ENCODE measurements at regions not wholly inside any gene's neighbourhood (a gene's known extent, or its start where the extent isn't known, plus 50 kb on each side); places are given as distances from the start of the nearest gene placed in this dataset.

GRCh38 chr12:93273834-93274564 lies 103.7 kb upstream of the NUDT4 start:
- Histone ChIP-seq H3K4me1 (no peaks in the 10 kb centered on the region), H3K9me3 (no peaks in the 10 kb centered on the region), H3K27ac (no peak overlapping the region), H3K36me3 (no peaks in the 10 kb centered on the region), H3K27me3 (no peaks in the 10 kb centered on the region), H3K4me3 (no peak overlapping the region)
- no peak for DNase-seq
- TF ChIP-seq POLR2A (IDR thresholded peaks at IDR 0.05) (no peak), CTCF (IDR thresholded peaks at IDR 0.05) (no peak)

GRCh38 chr12:93274937-93275336 lies 102.8 kb upstream of the NUDT4 start:
- H3K27me3 ChIP-seq = no peaks in the 10 kb centered on the region
- no peak overlapping the region for H3K27ac ChIP-seq
- TF ChIP-seq CTCF (IDR thresholded peaks at IDR 0.05) (no peak), POLR2A (IDR thresholded peaks at IDR 0.05) (no peak)
- no peaks in the 10 kb centered on the region for H3K9me3 ChIP-seq
- no peak for DNase-seq
- no peaks in the 10 kb centered on the region for H3K36me3 ChIP-seq
- no peak overlapping the region for H3K4me3 ChIP-seq
- H3K4me1 ChIP-seq = no peaks in the 10 kb centered on the region

- H3K4me1 ChIP-seq = no peaks in the 10 kb centered on the region
- TF ChIP-seq POLR2A (IDR thresholded peaks at IDR 0.05) = no peak
- no peak for TF ChIP-seq CTCF (IDR thresholded peaks at IDR 0.05)
- no peaks in the 10 kb centered on the region for H3K27me3 ChIP-seq
- H3K27ac ChIP-seq = no peak overlapping the region
- H3K9me3 ChIP-seq = no peaks in the 10 kb centered on the region
- H3K36me3 ChIP-seq = no peaks in the 10 kb centered on the region
- H3K4me3 ChIP-seq = no peak overlapping the region
- no peak for DNase-seq
Measured at GRCh38 chr12:93275589-93275988, 102.1 kb upstream of the NUDT4 start.

- no peak overlapping the region for H3K4me3 ChIP-seq
- TF ChIP-seq POLR2A (IDR thresholded peaks at IDR 0.05) (no peak), CTCF (IDR thresholded peaks at IDR 0.05) (no peak)
- no peaks in the 10 kb centered on the region for H3K9me3 ChIP-seq
- DNase-seq = no peak
- no peaks in the 10 kb centered on the region for H3K36me3 ChIP-seq
- H3K4me1 ChIP-seq = no peaks in the 10 kb centered on the region
- no peak overlapping the region for H3K27ac ChIP-seq
- no peaks in the 10 kb centered on the region for H3K27me3 ChIP-seq
Measured at GRCh38 chr12:93279565-93280412, 97.9 kb upstream of the NUDT4 start.

- Histone ChIP-seq H3K4me3 (no peak overlapping the region), H3K4me1 (no peaks in the 10 kb centered on the region), H3K36me3 (no peaks in the 10 kb centered on the region), H3K9me3 (no peaks in the 10 kb centered on the region), H3K27me3 (no peaks in the 10 kb centered on the region), H3K27ac (no peak overlapping the region)
- DNase-seq = no peak
- TF ChIP-seq CTCF (IDR thresholded peaks at IDR 0.05) (no peak), POLR2A (IDR thresholded peaks at IDR 0.05) (no peak)
Measured at GRCh38 chr12:93287149-93287548, 90.6 kb upstream of the NUDT4 start.

Measured in Peyer's patch (tissue), 4 donors.